A673 (cell line): ENCODE measurements at regions not wholly inside any gene's neighbourhood (a gene's known extent, or its start where the extent isn't known, plus 50 kb on each side); places are given as distances from the start of the nearest gene placed in this dataset.

Experiments
- BruUV-seq: library from RNA; stranded (reverse); fragments of 400-500 nt; replicated peaks from 2 replicates; lab custom pipeline; 2021; lab: Mats Ljungman, UMichigan
- CTCF ChIA-PET: fragments of 300-600 bp; sonication (Branson Sonifier 250); formaldehyde crosslinking; loops from one replicate; lab custom pipeline; 2022; ENCODE audit warnings: antibody characterized with exemption; lab: Charles Lee
- POLR2A ChIA-PET: fragments of 300-600 bp; sonication (Branson Sonifier 250); formaldehyde crosslinking; loops from one replicate; lab custom pipeline; 2022; ENCODE audit warnings: antibody characterized with exemption; ENCODE audit not compliant: low non-redundant PET; lab: Charles Lee
- DNase-seq: peaks from one replicate; pipeline ENCODE4 v3.0.0-alpha.2; 2015; ENCODE audit warnings: low spot score
- H3K27ac ChIP-seq: fragments of 200-600 bp; sonication (generic); 2 replicates; pipeline ENCODE4 v1.5.1; 2016; ENCODE audit warnings: mixed run types, low read depth, mild to moderate bottlenecking, mixed read lengths, antibody characterized with exemption, low read length; ENCODE audit not compliant: poor library complexity, severe bottlenecking
- H3K27me3 ChIP-seq: fragments of 200-600 bp; sonication (generic); replicated peaks from 2 replicates; pipeline ENCODE4 v1.6.1; 2017; ENCODE audit warnings: mixed run types, low read depth, mild to moderate bottlenecking, mixed read lengths, antibody characterized with exemption, low read length; ENCODE audit not compliant: insufficient read depth, poor library complexity
- H3K36me3 ChIP-seq: fragments of 200-600 bp; sonication (generic); 2 replicates; pipeline ENCODE4 v1.6.1; 2016; ENCODE audit warnings: mixed run types, mild to moderate bottlenecking, mixed read lengths, antibody characterized with exemption, low read length; ENCODE audit not compliant: insufficient read depth, poor library complexity, severe bottlenecking
- H3K4me1 ChIP-seq: fragments of 200-600 bp; sonication (generic); 2 replicates; pipeline ENCODE4 v1.6.1; 2017; ENCODE audit warnings: mixed run types, mild to moderate bottlenecking, mixed read lengths, antibody characterized with exemption, low read length; ENCODE audit not compliant: insufficient read depth, poor library complexity, severe bottlenecking
- H3K4me3 ChIP-seq: fragments of 200-600 bp; sonication (generic); 2 replicates; pipeline ENCODE4 v1.5.1; 2016; ENCODE audit warnings: low read depth, mixed run types, mild to moderate bottlenecking, mixed read lengths, low read length; ENCODE audit not compliant: poor library complexity, severe bottlenecking
- H3K9me3 ChIP-seq: fragments of 200-600 bp; sonication (generic); 2 replicates; pipeline ENCODE4 v1.6.1; 2016; ENCODE audit warnings: mixed run types, low read depth, mild to moderate bottlenecking, mixed read lengths, antibody characterized with exemption, low read length; ENCODE audit not compliant: poor library complexity, severe bottlenecking
- EZH2 ChIP-seq: fragments of 200-600 bp; sonication (generic); IDR thresholded peaks from 2 replicates; pipeline ENCODE4 v1.6.1; 2017; ENCODE audit warnings: borderline replicate concordance, low read depth, mild to moderate bottlenecking, mixed read lengths, antibody characterized with exemption, low read length; ENCODE audit not compliant: poor library complexity, severe bottlenecking
- intact Hi-C: fragments of 100-400 bp; cut with micrococcal nuclease; formaldehyde crosslinking; loops from one replicate; pipeline ENCODE4 v1.10.0; 2022; ENCODE audit not compliant: unreplicated experiment
- TF ChIP-seq, protein P1 (sequence below): fragments of 300-800, 200-600 bp; sonication (generic); conservative IDR thresholded peaks from 2 replicates; pipeline ENCODE4 v1.5.1; 2017; ENCODE audit warnings: low read depth, mild to moderate bottlenecking, antibody characterized with exemption, low read length, moderate library complexity, mixed read lengths

DNA sequence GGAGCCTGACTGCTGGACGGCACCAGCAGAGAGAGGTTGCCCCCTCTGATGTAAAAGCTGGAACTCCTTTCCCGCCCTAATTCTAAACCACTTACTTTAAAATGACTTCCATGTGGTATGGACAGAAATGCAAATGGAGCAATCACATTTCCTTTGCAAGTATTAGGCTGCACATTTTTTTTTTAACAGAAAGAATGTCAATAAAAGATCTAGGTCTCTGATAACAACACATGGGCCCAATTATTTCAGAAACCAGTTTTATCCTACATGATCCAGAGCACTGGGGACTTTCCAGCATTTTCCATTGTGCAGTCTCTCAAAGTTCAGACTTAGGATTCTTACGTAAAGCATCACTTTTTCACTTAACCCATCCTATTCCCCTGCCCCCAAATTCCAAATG lies 203.7 kb downstream of the NXNL2 start:
- CTCF ChIA-PET: no interaction called here
- no peak overlapping the region for H3K27ac ChIP-seq
- intact Hi-C loops: no loop called here

DNA sequence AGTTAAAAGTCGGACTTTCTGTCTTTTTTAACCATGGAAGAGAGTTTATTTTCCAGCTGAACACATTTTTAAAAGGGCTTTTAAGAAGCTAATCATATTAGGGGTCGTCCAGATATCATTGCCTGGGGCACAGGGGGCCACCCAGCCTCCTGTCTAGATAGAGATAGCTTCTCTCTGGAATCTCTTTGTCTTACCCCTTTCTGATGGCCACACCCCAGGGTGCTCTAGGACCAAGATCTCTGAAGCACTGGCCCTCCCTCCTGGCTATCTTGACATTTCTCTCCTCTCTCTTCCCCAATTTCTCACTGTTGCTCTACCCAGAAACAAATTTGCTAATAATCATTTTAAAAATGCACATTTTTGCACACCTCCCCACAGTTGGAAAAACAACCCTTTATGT lies 204.4 kb downstream of the NXNL2 start:
- CTCF ChIA-PET: no interaction called here
- Histone ChIP-seq H3K4me1 (peaks cover 48% of the 10 kb centered on the region), H3K36me3 (no peaks in the 10 kb centered on the region), H3K9me3 (no peaks in the 10 kb centered on the region), H3K27ac (no peak overlapping the region), H3K4me3 (no peak overlapping the region), H3K27me3 (no peaks in the 10 kb centered on the region)
- POLR2A ChIA-PET: no interaction called here
- no TSS peak for BruUV-seq
- no peak for TF ChIP-seq EZH2
- TF ChIP-seq, protein P1, sequence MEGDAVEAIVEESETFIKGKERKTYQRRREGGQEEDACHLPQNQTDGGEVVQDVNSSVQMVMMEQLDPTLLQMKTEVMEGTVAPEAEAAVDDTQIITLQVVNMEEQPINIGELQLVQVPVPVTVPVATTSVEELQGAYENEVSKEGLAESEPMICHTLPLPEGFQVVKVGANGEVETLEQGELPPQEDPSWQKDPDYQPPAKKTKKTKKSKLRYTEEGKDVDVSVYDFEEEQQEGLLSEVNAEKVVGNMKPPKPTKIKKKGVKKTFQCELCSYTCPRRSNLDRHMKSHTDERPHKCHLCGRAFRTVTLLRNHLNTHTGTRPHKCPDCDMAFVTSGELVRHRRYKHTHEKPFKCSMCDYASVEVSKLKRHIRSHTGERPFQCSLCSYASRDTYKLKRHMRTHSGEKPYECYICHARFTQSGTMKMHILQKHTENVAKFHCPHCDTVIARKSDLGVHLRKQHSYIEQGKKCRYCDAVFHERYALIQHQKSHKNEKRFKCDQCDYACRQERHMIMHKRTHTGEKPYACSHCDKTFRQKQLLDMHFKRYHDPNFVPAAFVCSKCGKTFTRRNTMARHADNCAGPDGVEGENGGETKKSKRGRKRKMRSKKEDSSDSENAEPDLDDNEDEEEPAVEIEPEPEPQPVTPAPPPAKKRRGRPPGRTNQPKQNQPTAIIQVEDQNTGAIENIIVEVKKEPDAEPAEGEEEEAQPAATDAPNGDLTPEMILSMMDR: no peak
- intact Hi-C loops: no loop called here
- no peak for DNase-seq

More for the DNA sequence above, 203.7 kb downstream of the NXNL2 start:
- Histone ChIP-seq H3K9me3 (no peaks in the 10 kb centered on the region), H3K4me3 (no peak overlapping the region), H3K27me3 (no peaks in the 10 kb centered on the region), H3K36me3 (no peaks in the 10 kb centered on the region), H3K4me1 (peaks cover 53% of the 10 kb centered on the region)
- BruUV-seq: no TSS peak
- no peak for TF ChIP-seq EZH2
- TF ChIP-seq, protein P1: no peak
- POLR2A ChIA-PET: no interaction called here
- peak; percentile 60 for DNase-seq

DNA sequence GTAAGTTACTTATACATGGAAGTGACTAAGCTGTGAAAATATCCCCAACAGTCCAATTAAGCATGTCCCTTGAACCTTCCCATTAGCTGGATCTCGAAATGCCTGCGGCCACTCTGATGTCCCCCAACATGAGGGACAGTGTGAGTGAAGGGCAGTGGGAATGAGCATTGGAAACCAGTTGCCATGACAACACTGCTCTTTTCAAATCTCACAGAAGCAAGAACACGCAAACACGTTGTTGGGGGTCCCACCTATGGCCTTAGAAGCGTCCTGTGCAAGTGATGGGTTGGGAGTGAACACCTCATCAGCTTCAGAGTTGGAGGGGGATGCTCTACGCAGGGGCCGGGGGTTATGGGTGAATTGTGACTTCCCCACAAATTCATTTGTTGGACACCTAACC lies 205.9 kb downstream of the NXNL2 start:
- TF ChIP-seq EZH2: no peak
- TF ChIP-seq, protein P1: no peak
- H3K4me1 ChIP-seq: peaks cover 54% of the 10 kb centered on the region
- no peaks in the 10 kb centered on the region for H3K36me3 ChIP-seq
- H3K27ac ChIP-seq: no peak overlapping the region
- H3K9me3 ChIP-seq: no peaks in the 10 kb centered on the region
- CTCF ChIA-PET: no interaction called here
- no TSS peak for BruUV-seq
- DNase-seq: no peak
- H3K4me3 ChIP-seq: no peak overlapping the region
- POLR2A ChIA-PET: no interaction called here
- intact Hi-C loops: loop anchor here (10.0 kb wide), 2 partner anchors 146 to 254 kb away; partner anchors contain the start of gene S1PR3
- H3K27me3 ChIP-seq: no peaks in the 10 kb centered on the region
